ENCODE measurements at regions not wholly inside any gene's neighbourhood (a gene's known extent, or its start where the extent isn't known, plus 50 kb on each side); places are given as distances from the start of the nearest gene placed in this dataset.

GRCh38 chr6:21367649-21368154 is 225.8 kb upstream of the SOX4 start:
- TF ChIP-seq, protein P1, sequence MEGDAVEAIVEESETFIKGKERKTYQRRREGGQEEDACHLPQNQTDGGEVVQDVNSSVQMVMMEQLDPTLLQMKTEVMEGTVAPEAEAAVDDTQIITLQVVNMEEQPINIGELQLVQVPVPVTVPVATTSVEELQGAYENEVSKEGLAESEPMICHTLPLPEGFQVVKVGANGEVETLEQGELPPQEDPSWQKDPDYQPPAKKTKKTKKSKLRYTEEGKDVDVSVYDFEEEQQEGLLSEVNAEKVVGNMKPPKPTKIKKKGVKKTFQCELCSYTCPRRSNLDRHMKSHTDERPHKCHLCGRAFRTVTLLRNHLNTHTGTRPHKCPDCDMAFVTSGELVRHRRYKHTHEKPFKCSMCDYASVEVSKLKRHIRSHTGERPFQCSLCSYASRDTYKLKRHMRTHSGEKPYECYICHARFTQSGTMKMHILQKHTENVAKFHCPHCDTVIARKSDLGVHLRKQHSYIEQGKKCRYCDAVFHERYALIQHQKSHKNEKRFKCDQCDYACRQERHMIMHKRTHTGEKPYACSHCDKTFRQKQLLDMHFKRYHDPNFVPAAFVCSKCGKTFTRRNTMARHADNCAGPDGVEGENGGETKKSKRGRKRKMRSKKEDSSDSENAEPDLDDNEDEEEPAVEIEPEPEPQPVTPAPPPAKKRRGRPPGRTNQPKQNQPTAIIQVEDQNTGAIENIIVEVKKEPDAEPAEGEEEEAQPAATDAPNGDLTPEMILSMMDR (IDR thresholded peaks at IDR 0.05; ENCODE audit: low read length, missing control alignments), result no peak
- DNase-seq (ENCODE audit: low read depth), result no peak
- no peak overlapping the region for H3K4me3 ChIP-seq (replicated peaks; ENCODE audit: low read depth, low read length)

DNA sequence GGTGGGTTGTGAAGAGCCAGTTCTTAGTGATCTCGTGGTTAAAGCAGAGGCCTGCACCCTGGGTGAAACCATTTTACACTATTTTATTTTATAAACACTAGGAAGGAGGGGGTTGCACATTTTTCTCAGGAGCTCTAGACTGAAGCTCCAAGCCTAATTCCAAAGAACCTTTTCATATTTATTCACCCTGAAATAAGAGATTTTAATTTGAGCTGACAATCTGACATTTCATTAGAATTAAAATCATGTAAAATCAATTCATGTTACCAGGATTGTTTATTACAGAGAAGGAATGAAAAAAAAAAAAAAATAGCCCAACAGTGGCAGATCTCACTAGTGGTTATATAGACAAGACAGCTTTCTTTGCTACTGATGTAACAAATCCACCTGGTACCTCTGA is 222.5 kb upstream of the SOX4 start:
- TF ChIP-seq, protein P1 (IDR thresholded peaks at IDR 0.05; ENCODE audit: low read length, missing control alignments), result no peak
- H3K4me3 ChIP-seq (replicated peaks; ENCODE audit: low read depth, low read length), result no peak overlapping the region
- DNase-seq (ENCODE audit: low read depth), result no peak

DNA sequence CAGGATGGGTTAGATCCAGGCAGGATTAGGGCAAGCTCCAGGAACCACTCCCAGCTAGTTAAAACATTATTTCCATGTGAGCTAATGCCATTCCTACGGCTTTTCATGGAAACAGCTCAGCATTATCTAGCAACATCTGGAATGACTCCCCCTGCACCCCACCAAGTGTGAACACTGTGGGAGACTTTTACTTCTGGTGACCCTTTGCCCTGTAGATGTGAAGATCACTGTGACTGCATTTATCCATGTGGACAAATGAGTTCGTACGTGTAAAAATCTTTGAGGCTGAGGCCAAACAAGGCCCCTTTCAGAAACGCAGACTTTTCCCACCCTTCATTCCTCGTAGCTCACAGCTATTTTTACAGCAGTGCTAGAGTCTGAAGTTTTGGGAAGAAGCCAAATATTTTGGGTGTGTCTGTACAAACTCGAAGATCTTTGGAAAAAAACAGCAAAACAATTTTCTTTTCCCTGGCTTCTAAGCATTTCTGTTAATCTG is 221.8 kb upstream of the SOX4 start:
- TF ChIP-seq, protein P1 (IDR thresholded peaks at IDR 0.05; ENCODE audit: low read length, missing control alignments), result no peak
- DNase-seq (ENCODE audit: low read depth), result peak; percentile 44

GRCh38 chr6:21375151-21376116 is 218.1 kb upstream of the SOX4 start:
- TF ChIP-seq, protein P1 (IDR thresholded peaks at IDR 0.05; ENCODE audit: low read length, missing control alignments), result no peak
- no peak overlapping the region for H3K4me3 ChIP-seq (replicated peaks; ENCODE audit: low read depth, low read length)
- DNase-seq (ENCODE audit: low read depth), result no peak

More for the DNA sequence above, 221.8 kb upstream of the SOX4 start:
- no peak overlapping the region for H3K4me3 ChIP-seq (replicated peaks; ENCODE audit: low read depth, low read length)

GRCh38 chr6:21377356-21377755 is 216.2 kb upstream of the SOX4 start:
- no peak overlapping the region for H3K4me3 ChIP-seq (replicated peaks; ENCODE audit: low read depth, low read length)
- no peak for DNase-seq (ENCODE audit: low read depth)
- TF ChIP-seq, protein P1 (IDR thresholded peaks at IDR 0.05; ENCODE audit: low read length, missing control alignments), result no peak

- no peak for DNase-seq (ENCODE audit: low read depth)
- no peak overlapping the region for H3K4me3 ChIP-seq (replicated peaks; ENCODE audit: low read depth, low read length)
- TF ChIP-seq, protein P1 (IDR thresholded peaks at IDR 0.05; ENCODE audit: low read length, missing control alignments), result no peak
Observed at GRCh38 chr6:21381331-21381963, 212.1 kb upstream of the SOX4 start.
